Pancreas (tissue), 10 donors: ENCODE measurements at regions not wholly inside any gene's neighbourhood (a gene's known extent, or its start where the extent isn't known, plus 50 kb on each side); places are given as distances from the start of the nearest gene placed in this dataset.
"Not testable (repeated sequence)": the region's sequence is repeated elsewhere in the genome, so short reads cannot be mapped to it uniquely, and the experiment has no call there.

Experiments
- ATAC-seq, 4 donors: fragments of 200-7000 bp; cut with Tn5 transposase; one replicate each; pipeline versions ENCODE4 v1.8.0 to v1.9.1; 2020; ENCODE audit warnings: mild to moderate bottlenecking in 4 of 4, moderate library complexity in 4 of 4
- DNase-seq, 6 donors: peaks; one replicate each; pipeline ENCODE4 v3.0.0-alpha.2; 2020
- FAIRE-seq: peaks from 2 replicates; lab custom pipeline; 2012; peaks lifted over from hg19 to GRCh38; lab: Jason Lieb, UNC
- H3K27ac ChIP-seq, 4 donors: fragments of 200-600 bp; sonication (generic); 1 replicate in 3 of 4; 2 replicates in 1 of 4; pipeline versions ENCODE4 v1.5.0 to v1.8.0; 2020
- H3K27me3 ChIP-seq, 4 donors: fragments of 200-600 bp; one replicate each; pipeline ENCODE4 v1.8.0; 2021
- H3K36me3 ChIP-seq, 3 donors: fragments of 200-600 bp; sonication (generic) in 1 of 3; one replicate each; pipeline versions ENCODE4 v1.5.0 to v1.8.0; 2020 to 2021
- H3K4me1 ChIP-seq, 3 donors: fragments of 200-600 bp; one replicate each; pipeline ENCODE4 v1.8.0; 2021
- H3K4me3 ChIP-seq, 4 donors: fragments of 200-600 bp; sonication (generic) in 2 of 4; one replicate each; pipeline versions ENCODE4 v1.5.0 to v1.8.0; 2020 to 2021
- H3K9me3 ChIP-seq, 4 donors: fragments of 200-600 bp; one replicate each; pipeline ENCODE4 v1.8.0; 2021
- CTCF ChIP-seq, 4 donors: fragments of 200-600 bp; sonication (generic) in 3 of 4; IDR thresholded peaks; one replicate each; pipeline versions ENCODE4 v1.5.0 to v1.8.0; 2021; ENCODE audit warnings: antibody characterized with exemption in 4 of 4
- WGBS, 2 donors: extraction: QIAGEN DNeasy Blood & Tissue Kit; methylation state at CpG; one replicate each; pipeline ENCODE4 v1.1.7; 2013; 5-methylcytosine and 5-hydroxymethylcytosine counted together
- intact Hi-C, 3 donors: fragments of 100-400 bp; cut with DNase I; formaldehyde crosslinking; loops; one replicate each; pipeline versions ENCODE4 v1.11.1 to v1.14.2; 2022
- donor health status: healthy with polysubstance abuse.
- donor health status: DM: no; HTN: no; CAD: no; lungs with moderate emphysema.
- donor health status: DM: no; HTN: no; CAD: no.
- donor health status: control.
- donor health status: control.
- donor health status: Bipolar disorder and iron deficiency.
- donor health status: DM: yes; HTN: yes; CAD: no.
- donor health status: DM: no; HTN: no; CAD: no.
- donor health status: DM: no; HTN: no; CAD: no.
- donor health status: DM: yes; HTN: yes; CAD: no.

GRCh38 chr13:56424246-56424645 lies 716.5 kb upstream of the PRR20A start:
- DNase-seq (no peak), ATAC-seq (no peak), FAIRE-seq (no peak)
- Histone ChIP-seq H3K4me1 (no peaks in the 10 kb centered on the region), H3K4me3 (no peak overlapping the region), H3K27me3 (no peaks in the 10 kb centered on the region), H3K9me3 (no peaks in the 10 kb centered on the region), H3K27ac (no peak overlapping the region), H3K36me3 (no peaks in the 10 kb centered on the region)
- no peak for TF ChIP-seq CTCF (IDR thresholded peaks at IDR 0.05)
- WGBS, 2 donors, result 62 to 70% methylated on average over 3 of the region's 3 CpGs
- intact Hi-C loops, result loop anchor here in 1 of 3 donors (5.0 kb wide), 1 partner anchor 148 kb away; no protein-coding TSS in a partner anchor

GRCh38 chr13:56457535-56458190 lies 683.1 kb upstream of the PRR20A start:
- intact Hi-C loops, result no loop called here
- Histone ChIP-seq H3K27ac (no peak overlapping the region), H3K9me3 (no peaks in the 10 kb centered on the region), H3K36me3 (no peaks in the 10 kb centered on the region), H3K4me1 (no peaks in the 10 kb centered on the region), H3K27me3 (no peaks in the 10 kb centered on the region), H3K4me3 (no peak overlapping the region)
- TF ChIP-seq CTCF (IDR thresholded peaks at IDR 0.05), result no peak
- no peak for FAIRE-seq
- 51 to 59% methylated on average over 7 of the region's 7 CpGs for WGBS, 2 donors
- DNase-seq, result no peak
- ATAC-seq, result no peak

- H3K27ac ChIP-seq, result no peak overlapping the region
- FAIRE-seq (no peak), DNase-seq (no peak), ATAC-seq (no peak)
- WGBS, 2 donors, result 14 to 27% methylated on average over 1 of the region's 1 CpG
- no peak for TF ChIP-seq CTCF (IDR thresholded peaks at IDR 0.05)
- H3K4me1 ChIP-seq, result no peaks in the 10 kb centered on the region
- H3K36me3 ChIP-seq, result no peaks in the 10 kb centered on the region
- H3K9me3 ChIP-seq, result no peaks in the 10 kb centered on the region
- no peak overlapping the region for H3K4me3 ChIP-seq
- intact Hi-C loops, result no loop called here
- no peaks in the 10 kb centered on the region for H3K27me3 ChIP-seq
Observed at GRCh38 chr13:56459286-56459685, 681.4 kb upstream of the PRR20A start.

GRCh38 chr13:56501750-56502149 lies 639.0 kb upstream of the PRR20A start:
- DNase-seq (no peak), ATAC-seq (no peak), FAIRE-seq (no peak)
- H3K4me3 ChIP-seq, result no peak overlapping the region
- 35 to 44% methylated on average over 3 of the region's 3 CpGs for WGBS, 2 donors
- H3K36me3 ChIP-seq, result no peaks in the 10 kb centered on the region
- no peak for TF ChIP-seq CTCF (IDR thresholded peaks at IDR 0.05)
- intact Hi-C loops, result no loop called here
- H3K4me1 ChIP-seq, result no peaks in the 10 kb centered on the region
- H3K27me3 ChIP-seq, result no peaks in the 10 kb centered on the region
- H3K9me3 ChIP-seq, result no peaks in the 10 kb centered on the region
- no peak overlapping the region for H3K27ac ChIP-seq

- no peaks in the 10 kb centered on the region for H3K9me3 ChIP-seq
- ATAC-seq (no peak), FAIRE-seq (no peak), DNase-seq (no peak)
- H3K27ac ChIP-seq, result no peak overlapping the region
- TF ChIP-seq CTCF (IDR thresholded peaks at IDR 0.05), result no peak
- intact Hi-C loops, result no loop called here
- H3K4me3 ChIP-seq, result no peak overlapping the region
- H3K27me3 ChIP-seq, result no peaks in the 10 kb centered on the region
- no peaks in the 10 kb centered on the region for H3K4me1 ChIP-seq
- H3K36me3 ChIP-seq, result no peaks in the 10 kb centered on the region
- WGBS, 2 donors, result 56 to 76% methylated on average over 2 of the region's 2 CpGs
Observed at GRCh38 chr13:56510836-56511235, 629.9 kb upstream of the PRR20A start.

GRCh38 chr13:56512336-56512735 lies 628.4 kb upstream of the PRR20A start:
- H3K27ac ChIP-seq, H3K9me3 ChIP-seq, DNase-seq, FAIRE-seq, H3K4me3 ChIP-seq, ATAC-seq, H3K4me1 ChIP-seq, intact Hi-C loops, H3K27me3 ChIP-seq, H3K36me3 ChIP-seq: not testable (repeated sequence)
- 58 to 69% methylated on average over 2 of the region's 2 CpGs for WGBS, 2 donors
